ENCODE measurements at regions not wholly inside any gene's neighbourhood (a gene's known extent, or its start where the extent isn't known, plus 50 kb on each side); places are given as distances from the start of the nearest gene placed in this dataset.

DNA sequence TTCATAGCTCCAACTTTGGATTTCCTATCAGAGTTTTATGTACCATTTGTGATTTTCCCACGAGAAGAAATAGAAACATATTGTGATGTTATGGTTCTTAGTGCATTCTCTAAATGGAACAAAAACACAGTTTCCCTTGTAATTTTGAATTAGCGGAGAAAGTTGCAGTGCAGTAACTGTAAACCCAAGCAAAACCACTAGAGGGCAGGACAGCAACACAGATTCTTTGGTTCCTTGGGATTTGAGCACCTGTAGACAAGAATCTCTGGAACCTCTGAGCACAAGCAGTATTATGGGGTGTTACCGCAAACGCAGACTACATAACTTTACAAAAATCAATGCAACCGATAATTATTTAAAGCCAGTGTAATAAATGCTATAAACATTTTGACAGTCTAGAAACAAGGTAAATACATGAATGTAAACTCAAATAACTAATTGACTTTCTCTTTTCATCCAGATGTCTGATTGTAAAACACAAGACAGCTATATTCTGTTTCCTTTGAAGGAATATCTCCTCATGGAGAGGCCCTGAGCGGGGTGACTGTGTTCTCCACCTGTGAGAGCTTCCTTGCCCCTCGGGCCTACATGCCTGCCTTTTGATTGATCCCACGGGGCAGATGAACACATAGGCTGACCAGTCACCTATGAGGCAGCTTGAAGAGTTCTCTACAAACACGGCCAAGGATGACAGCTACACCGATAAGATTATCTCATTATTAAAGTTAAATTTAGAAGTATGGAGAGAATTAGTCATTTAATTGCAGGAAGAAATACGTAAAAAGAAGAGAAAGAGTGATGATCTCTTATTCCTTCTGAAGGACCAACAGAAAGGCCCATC is 67.5 kb upstream of the COL21A1 start:
- no peaks in the 10 kb centered on the region for H3K9me3 ChIP-seq (ENCODE audit: control insufficient read depth, low read depth, low read length)
- H3K4ac ChIP-seq (ENCODE audit: low read depth, low read length), result no peak overlapping the region
- no peak overlapping the region for H3K9ac ChIP-seq (ENCODE audit: extremely low read depth, insufficient read length, low read length)
- H3K14ac ChIP-seq (ENCODE audit: insufficient read depth, low read length), result no peak overlapping the region
- 100% methylated on average over 1 of the region's 11 CpGs for WGBS (ENCODE audit: extremely low coverage, insufficient read length, low lambda C conversion rate)
- no peak overlapping the region for H3K4me3 Mint-ChIP-seq
- no peaks in the 10 kb centered on the region; a peak in 1 of 4 replicates for H3K4me1 Mint-ChIP-seq
- no peak overlapping the region for H4K5ac ChIP-seq (ENCODE audit: insufficient read length, low read depth, low read length)
- H2BK20ac ChIP-seq (ENCODE audit: low read depth, low read length, poor library complexity, severe bottlenecking), result no peak overlapping the region
- H3K27me3 Mint-ChIP-seq (ENCODE audit: low read depth), result no peaks in the 10 kb centered on the region; the same call in 1 of the 2 replicates
- no peaks in the 10 kb centered on the region for H3K27me3 ChIP-seq (ENCODE audit: insufficient read depth, low read length)
- no peak overlapping the region for H3K4me2 ChIP-seq (ENCODE audit: insufficient read depth, insufficient read length, low read length)
- H2AFZ ChIP-seq (ENCODE audit: low read length), result no peak overlapping the region
- no peak overlapping the region for H3K27ac ChIP-seq (ENCODE audit: insufficient read length, low read depth, low read length)
- H3K27ac Mint-ChIP-seq, result no peak overlapping the region
- no peaks in the 10 kb centered on the region for H4K20me1 ChIP-seq (ENCODE audit: control insufficient read depth, insufficient read depth, insufficient read length)
- peak; percentile 40 for DNase-seq
- no peaks in the 10 kb centered on the region for H3K4me1 ChIP-seq (ENCODE audit: insufficient read depth, low read length)
- H2BK12ac ChIP-seq (ENCODE audit: insufficient read length, low read depth, low read length), result no peak overlapping the region
- H2BK120ac ChIP-seq (ENCODE audit: low read depth, low read length, poor library complexity, severe bottlenecking), result no peak overlapping the region
- H2AK5ac ChIP-seq (ENCODE audit: insufficient read length, low read length), result no peak overlapping the region
- H2BK5ac ChIP-seq (ENCODE audit: insufficient read length, low read length), result no peak overlapping the region
- no peak overlapping the region for H4K91ac ChIP-seq (ENCODE audit: insufficient read length, low read depth, low read length)
- H4K8ac ChIP-seq (replicated peaks; ENCODE audit: insufficient read length, low read depth, low read length), result no peak overlapping the region
- no peak overlapping the region for H3K18ac ChIP-seq (ENCODE audit: insufficient read length, low read depth, low read length)
- TF ChIP-seq, protein P1, sequence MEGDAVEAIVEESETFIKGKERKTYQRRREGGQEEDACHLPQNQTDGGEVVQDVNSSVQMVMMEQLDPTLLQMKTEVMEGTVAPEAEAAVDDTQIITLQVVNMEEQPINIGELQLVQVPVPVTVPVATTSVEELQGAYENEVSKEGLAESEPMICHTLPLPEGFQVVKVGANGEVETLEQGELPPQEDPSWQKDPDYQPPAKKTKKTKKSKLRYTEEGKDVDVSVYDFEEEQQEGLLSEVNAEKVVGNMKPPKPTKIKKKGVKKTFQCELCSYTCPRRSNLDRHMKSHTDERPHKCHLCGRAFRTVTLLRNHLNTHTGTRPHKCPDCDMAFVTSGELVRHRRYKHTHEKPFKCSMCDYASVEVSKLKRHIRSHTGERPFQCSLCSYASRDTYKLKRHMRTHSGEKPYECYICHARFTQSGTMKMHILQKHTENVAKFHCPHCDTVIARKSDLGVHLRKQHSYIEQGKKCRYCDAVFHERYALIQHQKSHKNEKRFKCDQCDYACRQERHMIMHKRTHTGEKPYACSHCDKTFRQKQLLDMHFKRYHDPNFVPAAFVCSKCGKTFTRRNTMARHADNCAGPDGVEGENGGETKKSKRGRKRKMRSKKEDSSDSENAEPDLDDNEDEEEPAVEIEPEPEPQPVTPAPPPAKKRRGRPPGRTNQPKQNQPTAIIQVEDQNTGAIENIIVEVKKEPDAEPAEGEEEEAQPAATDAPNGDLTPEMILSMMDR (conservative IDR thresholded peaks at IDR 0.05), result peak; percentile 89
- no peak overlapping the region for H2BK15ac ChIP-seq (ENCODE audit: low read depth, low read length)
- no peaks in the 10 kb centered on the region for H3K23me2 ChIP-seq (ENCODE audit: insufficient read length, low read depth, low read length, poor library complexity, severe bottlenecking)
- no peaks in the 10 kb centered on the region for H3K9me3 Mint-ChIP-seq
- no peak overlapping the region for H3K23ac ChIP-seq (ENCODE audit: insufficient read length, low read depth, low read length)
- H3K56ac ChIP-seq (ENCODE audit: insufficient read length, low read depth, low read length), result no peak overlapping the region
- no peak overlapping the region for H3T11ph ChIP-seq (ENCODE audit: low read length)
- H3K79me2 ChIP-seq (ENCODE audit: insufficient read depth, low read length), result no peaks in the 10 kb centered on the region
- no peaks in the 10 kb centered on the region for H3K36me3 Mint-ChIP-seq (ENCODE audit: insufficient read depth in 1 of 3, low read depth in 3 of 3)
- H3K79me1 ChIP-seq (ENCODE audit: insufficient read depth, low read depth, low read length, poor library complexity, severe bottlenecking), result no peaks in the 10 kb centered on the region
